ENCODE measurements at regions not wholly inside any gene's neighbourhood (a gene's known extent, or its start where the extent isn't known, plus 50 kb on each side); places are given as distances from the start of the nearest gene placed in this dataset.

DNA sequence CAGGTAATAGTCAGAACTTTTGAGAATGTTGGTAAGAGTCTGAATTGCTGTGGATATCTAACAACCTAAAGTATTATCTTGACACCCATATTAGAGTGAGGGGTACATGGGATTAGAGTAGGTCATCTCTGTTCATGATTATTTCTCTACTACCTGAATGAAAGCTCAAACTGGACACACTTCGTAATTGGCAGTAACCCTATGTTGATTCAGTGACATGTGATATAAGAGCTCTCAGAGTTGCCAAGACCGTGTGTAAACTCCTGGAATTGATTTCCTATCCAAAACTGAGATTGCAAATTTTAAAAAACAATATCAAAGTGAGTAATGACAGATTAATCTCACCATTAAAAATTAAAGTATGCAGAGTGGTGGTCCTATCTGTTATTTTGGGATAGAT is 214.8 kb upstream of the ARHGEF26 start:
- TF ChIP-seq, protein P1, sequence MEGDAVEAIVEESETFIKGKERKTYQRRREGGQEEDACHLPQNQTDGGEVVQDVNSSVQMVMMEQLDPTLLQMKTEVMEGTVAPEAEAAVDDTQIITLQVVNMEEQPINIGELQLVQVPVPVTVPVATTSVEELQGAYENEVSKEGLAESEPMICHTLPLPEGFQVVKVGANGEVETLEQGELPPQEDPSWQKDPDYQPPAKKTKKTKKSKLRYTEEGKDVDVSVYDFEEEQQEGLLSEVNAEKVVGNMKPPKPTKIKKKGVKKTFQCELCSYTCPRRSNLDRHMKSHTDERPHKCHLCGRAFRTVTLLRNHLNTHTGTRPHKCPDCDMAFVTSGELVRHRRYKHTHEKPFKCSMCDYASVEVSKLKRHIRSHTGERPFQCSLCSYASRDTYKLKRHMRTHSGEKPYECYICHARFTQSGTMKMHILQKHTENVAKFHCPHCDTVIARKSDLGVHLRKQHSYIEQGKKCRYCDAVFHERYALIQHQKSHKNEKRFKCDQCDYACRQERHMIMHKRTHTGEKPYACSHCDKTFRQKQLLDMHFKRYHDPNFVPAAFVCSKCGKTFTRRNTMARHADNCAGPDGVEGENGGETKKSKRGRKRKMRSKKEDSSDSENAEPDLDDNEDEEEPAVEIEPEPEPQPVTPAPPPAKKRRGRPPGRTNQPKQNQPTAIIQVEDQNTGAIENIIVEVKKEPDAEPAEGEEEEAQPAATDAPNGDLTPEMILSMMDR (conservative IDR thresholded peaks at IDR 0.05; ENCODE audit: low read length): no peak
- TF ChIP-seq EZH2phosphoT487 (IDR thresholded peaks at IDR 0.05; ENCODE audit: borderline replicate concordance, low read depth, low read length): no peak
